C1 segment of cervical spinal cord (tissue), 14 donors: ENCODE measurements at regions not wholly inside any gene's neighbourhood (a gene's known extent, or its start where the extent isn't known, plus 50 kb on each side); places are given as distances from the start of the nearest gene placed in this dataset.

Source experiments
- DNase-seq, 14 donors: peaks; one replicate each; lab custom pipeline; 2025; lab: John Stamatoyannopoulos, UW

DNA sequence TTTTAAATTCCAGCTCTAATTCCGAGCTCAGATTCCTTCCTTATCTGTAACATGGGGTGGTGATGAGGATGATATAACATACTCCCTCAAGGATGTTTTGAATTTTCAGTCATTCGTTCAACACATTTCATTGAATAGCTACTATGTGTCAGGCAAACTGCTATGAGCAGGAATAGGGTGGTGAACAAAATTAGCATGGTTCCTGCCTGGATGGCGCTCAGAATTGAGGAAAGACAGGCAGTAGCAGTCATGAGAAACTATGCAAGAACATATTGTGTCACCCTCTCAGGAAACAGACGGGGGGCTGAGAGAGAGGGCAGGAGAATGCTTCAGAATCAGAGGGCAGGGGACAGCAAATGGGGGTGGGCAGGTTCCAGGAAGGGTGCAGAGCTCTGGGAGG is 265.2 kb downstream of the NSG2 start:
- DNase-seq, result no peak

DNA sequence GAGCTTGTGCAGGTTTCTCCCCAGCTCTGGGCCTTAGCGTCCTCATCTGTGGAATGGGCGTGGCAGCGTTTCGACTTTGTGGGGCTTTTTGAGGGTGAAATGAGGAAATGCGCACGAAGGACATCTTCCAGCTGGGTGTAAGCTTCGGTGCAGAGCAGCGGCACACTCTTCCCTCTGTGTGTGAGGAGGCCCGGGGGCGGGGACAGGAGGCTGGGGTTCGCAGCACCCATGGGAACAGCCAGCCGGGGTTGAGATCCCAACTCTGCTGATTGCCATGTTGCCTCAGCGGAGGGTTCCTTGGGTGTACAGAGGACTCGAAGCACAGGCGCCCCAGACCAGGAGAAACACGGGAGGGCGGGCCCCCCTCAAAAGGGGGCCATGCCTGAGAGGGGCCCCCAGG is 265.6 kb downstream of the NSG2 start:
- DNase-seq, result no peak

DNA sequence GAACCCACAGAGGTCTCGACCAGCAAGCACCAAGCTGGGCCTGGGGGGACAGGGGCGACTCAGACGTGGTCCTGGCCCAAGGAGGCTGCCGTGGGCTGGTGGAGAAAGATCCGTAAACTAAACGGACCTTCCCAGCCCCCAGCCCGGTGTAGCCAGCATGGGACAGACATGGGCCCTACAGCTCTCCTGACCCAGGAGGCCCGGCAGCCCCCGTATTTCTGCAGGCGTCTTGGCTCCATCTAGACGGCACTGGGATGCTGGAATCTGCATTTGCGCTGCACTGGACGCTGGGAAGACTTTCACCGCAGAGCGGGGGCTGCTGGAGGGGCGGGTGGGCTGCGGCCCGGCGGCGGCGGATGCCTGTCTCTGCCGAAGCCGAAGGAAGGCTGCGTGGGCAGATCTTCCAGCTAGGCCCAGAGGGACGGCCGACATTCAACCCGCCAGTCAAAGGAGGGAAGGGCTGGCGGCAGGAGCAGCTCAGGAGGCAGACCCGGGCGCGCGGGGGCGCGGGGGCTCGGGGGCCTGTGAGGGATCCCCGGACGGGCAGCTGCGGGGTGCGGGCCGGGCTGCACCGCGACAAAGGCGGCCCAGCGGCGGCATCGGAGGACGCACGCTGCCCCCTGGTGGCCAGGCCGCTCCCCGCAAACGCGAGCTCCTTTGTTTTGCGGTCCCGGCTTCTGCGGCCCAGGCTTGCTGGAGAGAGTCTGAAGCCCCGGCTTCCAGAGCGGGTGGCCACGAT is 266.2 kb downstream of the NSG2 start:
- DNase-seq, result peak in 12 of 14 donors; percentile 11 to 78 (median 56)

DNA sequence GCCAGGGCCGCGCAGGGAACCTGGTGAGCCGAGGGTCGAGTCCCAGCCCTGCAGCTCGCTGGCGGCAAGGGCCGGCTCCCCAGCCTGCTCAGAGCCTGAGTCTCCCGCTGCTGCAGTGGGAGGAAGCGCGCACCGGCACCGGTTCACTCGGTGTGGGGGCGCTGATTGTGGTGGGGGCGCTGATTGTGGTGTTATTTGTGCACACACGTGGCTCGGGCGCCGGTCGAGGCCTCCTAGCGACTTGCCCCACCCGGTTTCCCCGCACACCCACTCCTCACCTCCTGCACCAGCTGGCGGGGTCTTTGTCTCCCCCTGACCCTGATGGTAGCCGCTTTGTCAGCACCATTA is 266.7 kb downstream of the NSG2 start:
- DNase-seq, result no peak

DNA sequence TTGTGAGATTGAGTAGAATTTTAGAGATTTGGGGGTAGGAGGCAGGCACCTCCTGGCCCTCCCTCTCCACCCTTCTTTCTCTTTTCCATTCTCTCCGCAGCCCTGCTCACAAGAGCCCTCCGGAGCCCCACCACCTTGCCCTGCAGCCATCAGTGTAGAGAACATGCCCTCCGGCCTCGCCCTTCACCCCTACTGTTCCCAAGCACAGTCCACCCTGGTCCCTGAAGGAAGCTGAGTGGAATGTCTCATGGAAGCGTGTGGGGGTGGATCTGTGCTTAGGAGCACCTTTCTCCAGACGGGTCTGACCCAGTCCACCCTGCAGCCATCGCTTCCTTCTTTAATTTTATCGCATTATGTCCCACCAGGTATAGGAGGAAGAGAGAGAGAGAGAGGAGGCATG is 267.1 kb downstream of the NSG2 start:
- DNase-seq, result no peak

DNA sequence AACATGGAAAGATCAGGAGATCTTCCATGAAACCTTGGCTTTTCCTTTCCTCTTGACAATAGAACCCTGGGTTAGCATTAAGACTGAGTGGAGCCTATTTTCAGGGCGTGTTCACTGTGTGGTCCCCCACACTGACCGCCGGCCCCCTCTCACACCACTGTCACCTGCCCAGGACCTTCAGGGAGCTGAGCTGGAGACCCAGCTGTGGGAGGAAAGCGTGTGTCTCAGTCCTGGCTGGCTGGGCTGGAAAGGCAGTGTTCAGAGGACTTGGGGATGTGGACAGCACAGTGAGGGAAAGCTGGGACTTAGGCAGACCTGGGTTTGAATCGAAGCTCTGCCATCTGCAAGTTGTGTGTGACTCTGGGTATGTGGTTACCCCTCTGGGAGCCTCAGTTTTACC is 268.1 kb downstream of the NSG2 start:
- DNase-seq, result no peak

DNA sequence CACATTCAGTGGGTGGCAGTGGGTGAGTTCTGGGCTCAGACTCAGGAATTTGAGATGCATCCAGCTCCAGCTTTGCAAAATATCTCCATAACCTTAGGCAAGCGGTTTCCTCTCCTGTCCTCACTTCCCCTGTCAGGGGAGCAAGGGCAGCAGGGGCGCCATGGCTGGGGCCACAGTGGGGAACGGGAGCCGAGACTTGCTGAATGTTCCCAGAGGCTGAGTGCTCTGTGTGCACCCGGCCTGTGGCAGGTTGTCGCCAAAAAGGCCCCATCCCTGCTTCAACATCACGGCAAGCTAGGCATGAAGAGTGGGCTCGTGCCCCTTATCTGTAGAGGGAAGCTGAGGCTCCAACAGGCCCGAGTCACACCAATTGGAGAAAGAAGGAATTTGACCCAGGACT is 268.8 kb downstream of the NSG2 start:
- no peak for DNase-seq

DNA sequence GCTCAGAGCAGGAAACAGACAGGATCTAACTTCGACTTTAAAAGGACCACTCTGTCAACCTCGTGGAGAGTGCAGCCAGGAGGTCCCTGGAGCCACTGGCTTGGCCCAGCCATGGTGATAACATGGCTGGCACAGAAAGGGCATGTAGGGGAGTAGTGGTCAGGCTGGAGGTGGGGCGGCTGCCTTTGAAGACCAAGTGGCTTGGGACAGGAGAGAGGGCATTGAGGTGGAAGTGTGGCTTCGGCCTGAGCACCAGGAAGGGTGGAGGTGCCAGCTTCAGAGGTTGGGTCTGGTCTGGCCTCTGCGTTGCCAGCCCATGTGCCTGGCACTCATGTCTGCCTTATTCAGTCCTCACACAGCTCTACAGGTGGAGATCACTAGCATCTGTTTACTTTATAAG is 270.0 kb downstream of the NSG2 start:
- DNase-seq, result no peak

DNA sequence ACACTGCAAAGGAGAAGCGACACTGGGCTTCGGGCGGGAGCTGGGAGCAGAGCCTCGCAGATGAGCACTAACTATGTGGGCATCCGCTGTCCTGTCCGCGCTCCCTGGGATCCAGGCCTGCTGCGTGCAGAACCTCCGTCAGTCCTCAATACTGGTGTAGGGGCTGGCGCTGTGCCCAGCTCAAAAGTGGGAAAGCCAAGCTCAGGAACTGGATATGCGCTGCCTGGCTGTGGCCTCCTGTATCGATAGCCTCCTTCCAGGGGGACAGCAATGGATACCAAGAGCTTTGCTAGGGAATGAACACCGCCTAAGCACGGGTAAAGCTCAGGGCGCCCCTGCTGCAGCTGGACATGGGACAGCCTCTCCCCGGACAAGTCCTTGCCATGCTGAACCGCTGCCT is 270.4 kb downstream of the NSG2 start:
- no peak for DNase-seq

DNA sequence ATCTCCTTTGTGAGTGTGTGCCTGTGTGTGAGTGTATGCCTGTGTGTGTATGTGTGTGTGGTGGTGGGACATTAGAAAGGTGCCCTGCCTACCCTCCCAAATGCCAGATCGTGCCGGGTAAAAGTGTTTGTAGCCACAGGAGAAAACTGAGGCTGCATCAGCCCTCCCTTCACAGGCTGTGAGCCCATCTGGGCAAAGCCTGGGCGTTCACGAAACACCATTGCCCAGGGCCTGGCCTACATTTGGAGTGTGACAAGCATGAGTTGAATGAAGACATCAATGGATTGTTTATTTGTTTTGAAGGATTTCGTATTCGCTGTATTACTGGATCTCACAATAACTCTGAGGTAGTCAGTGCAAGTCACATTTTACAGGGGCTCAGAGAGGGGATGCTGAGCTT is 270.8 kb downstream of the NSG2 start:
- DNase-seq, result no peak

DNA sequence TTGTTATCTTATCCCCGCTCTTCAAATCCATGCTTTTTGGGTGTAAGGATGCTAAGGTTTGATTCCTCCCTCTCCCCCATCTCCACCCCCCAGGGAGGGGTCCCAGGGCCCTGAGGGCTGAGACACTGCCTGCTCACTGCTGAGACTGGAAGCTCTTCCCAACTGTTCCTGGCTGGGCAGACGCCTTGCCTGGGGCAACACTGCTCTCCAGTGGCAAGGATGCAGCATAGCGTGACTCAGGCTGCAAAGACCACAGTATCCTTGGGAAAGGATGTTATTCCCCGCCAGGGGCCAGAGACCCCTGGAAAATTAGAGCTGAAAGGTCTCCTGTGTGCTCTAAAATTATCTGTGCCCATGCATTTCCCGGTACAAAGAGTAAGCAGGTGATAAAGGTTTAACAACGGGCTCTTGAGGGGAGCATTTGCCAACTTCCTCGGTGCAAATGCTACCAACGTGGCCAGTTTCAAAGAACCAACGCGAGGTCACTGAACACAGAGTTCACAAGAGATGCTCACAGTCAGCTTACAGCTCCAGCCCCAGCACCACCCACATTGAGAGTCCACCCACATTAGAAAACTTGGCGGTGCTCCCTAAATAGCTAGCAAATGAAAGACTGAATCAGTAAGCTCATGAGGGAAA is 271.9 kb downstream of the NSG2 start:
- DNase-seq, result peak in 9 of 14 donors; percentile 4 to 41 (median 21)

DNA sequence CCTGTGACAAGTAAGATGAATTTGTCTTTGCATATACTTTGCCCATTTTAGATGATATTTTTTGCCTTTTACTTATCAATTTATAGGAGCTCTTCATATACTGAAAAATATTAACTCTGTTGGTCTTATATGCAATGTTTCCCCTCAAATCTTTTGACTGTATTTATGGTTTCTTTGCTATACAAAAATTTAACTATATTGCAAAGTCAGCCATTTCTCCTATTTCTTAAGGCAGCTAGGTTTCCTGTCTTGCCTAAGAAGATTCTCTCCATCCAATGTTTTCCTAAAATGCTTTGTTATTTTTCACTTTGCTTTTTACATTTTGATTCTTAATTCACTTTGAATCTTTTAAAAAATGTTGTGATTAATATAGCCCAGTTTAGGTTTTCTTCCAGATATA is 273.1 kb downstream of the NSG2 start:
- no peak for DNase-seq

DNA sequence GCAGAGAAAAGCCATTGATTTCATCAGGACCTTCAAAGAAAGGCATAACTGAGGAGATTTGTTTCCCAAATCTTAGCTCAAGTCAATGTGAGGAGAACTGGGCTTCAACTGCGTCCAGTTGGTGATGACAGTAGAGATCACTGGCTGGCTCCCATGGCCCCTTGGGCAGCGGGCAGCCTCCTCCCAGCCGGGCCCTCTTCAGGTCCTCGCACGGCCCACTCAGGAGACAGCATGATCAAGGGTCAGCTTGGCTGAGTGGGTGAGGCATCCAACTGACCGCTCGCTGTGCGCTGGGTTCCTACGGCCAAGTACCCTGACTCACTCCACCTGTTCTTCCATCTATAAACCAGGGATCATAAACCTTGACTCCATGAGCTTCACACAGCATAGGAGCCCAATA is 274.0 kb downstream of the NSG2 start:
- no peak for DNase-seq

DNA sequence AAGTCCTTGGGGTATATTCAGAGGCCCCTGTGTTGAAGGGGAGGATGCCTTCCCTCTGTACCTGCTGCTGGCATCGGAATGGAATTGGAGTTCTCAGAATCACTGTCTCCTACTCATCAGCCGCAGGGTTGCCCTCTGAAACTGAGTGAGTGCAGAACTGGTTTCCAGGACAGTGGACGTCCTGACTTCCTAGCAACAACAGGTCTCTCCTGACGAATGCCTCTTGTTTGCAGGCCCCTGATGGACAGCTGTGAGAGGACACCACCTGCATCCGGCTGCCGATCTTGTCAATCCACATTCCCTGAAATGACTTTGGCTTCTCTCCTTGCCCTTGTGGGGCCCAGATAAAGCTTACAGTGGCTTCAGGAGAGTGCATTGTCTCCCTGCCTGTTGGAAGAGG is 274.5 kb downstream of the NSG2 start:
- DNase-seq, result no peak

DNA sequence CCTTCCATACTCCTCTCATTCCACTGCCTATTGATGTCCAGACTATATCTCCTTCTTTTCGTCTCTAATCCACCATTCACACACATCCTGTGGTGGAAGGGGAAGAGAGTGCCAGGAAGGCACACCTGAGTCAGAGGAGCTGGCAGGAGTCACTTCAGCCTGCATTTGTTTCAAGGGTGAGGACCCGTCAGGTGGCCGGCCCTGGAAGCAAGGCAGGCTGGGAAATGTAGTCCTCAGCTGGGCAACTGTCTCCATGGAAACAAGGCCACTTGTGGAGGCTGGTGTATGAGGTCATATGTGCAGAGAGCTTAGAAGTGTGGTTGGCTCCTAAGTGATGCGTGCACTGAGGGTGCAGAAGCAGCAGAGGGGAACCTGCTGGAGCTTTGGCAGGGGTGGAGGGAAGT is 278.4 kb downstream of the NSG2 start:
- DNase-seq, result peak in 4 of 14 donors; percentile 3 to 87 (median 15)

DNA sequence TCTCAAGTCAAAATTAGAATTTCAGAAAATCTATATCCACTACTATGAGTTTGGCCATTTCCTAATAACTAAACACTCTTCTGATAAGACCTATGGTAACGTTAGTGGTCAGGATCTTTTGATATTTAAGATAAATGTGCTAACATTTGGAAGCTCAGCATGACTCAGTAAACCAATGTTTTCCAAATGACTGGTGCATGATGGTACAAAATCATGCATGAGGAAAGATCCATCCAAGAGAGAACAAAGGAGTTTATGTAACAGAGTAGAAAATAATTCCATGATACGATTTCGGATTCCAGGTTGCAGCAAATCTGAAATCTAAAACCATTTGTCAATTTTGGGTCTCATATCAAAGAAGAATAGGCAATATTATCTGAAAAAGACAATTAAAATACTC is 279.2 kb downstream of the NSG2 start:
- DNase-seq, result peak in 1 of 14 donors; percentile 31

DNA sequence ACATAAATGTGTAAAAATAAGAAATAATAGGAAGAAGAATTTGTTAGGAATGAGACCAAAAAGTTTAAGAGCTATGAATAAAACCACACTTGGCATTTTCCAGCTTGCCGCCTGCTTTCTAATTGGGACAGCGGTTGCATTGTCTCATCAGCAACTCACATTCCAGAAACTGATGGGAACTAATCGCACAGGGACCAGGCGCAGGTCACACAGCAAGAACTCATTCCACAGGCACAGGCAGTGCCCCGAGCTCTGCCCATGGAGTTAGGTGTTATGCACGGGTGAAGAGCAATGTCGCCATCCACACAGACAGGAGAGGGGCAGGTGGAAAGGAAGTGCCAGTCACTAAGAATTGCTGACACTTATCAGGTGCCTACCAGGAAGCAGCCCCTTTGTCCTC is 279.9 kb downstream of the NSG2 start:
- no peak for DNase-seq

DNA sequence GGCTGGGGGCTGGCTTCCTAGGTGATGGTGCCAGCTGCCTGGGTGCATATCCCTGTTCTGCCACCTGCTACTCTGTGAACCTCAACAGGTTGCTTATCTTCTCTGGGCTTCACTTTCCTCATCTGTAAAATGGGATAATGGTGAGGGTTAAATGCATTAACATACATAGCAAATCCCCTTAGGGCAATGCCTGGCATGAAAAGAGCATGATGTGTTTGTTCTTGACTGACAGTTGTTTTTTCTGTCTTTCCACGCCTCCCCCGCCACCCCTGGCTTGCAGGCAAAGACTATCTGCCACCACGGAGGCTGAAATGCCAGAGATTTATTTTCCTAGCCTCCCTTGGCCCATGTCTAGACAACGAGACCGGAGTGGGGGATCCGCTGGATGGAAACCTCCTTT is 280.5 kb downstream of the NSG2 start:
- no peak for DNase-seq

DNA sequence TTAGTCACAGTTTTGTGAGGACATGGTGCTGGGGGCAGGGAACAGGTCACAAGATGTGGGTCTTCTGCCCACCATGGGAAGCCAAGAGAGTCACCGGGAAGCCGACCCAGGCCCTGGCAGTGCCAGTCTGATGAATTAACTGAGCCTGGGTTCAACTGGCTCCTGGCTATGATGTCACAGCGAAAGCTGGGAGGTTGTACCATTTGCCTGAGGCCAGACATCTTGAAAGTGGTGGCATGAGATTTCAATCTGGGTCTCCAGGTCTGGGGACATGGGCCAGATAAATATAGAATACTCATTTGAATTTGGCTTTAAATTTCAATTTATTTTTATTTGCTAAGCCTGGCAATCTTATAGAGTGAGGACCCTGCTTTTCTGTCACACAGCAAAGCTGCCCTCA is 280.9 kb downstream of the NSG2 start:
- no peak for DNase-seq

DNA sequence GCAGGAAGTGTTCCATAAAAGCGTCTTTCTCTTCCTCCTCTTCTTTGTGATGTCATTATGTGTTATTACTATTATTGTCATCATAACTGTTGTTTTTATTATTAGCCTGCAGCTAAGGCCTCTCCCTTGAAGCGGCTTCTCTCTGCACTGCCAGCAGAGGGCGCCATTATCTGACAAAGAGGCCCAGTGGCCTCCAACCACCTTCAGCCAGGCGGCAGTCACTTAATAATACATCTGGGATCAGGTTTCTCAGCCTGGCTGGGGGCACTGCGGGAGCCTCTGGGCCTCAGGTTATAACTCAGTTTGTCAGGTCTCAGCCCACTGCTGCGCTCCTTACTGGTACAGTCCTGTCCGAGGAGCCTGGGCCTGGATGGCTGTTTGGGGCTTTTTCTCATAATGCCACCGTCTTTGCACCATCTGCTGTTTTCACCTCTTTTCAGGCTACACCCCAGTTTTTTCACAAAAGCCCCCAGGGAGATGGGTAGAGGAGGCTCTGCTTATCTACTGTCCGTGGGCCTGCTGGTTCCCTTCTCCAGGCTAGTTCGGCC is 281.9 kb downstream of the NSG2 start:
- peak in 1 of 14 donors; percentile 16 for DNase-seq

DNA sequence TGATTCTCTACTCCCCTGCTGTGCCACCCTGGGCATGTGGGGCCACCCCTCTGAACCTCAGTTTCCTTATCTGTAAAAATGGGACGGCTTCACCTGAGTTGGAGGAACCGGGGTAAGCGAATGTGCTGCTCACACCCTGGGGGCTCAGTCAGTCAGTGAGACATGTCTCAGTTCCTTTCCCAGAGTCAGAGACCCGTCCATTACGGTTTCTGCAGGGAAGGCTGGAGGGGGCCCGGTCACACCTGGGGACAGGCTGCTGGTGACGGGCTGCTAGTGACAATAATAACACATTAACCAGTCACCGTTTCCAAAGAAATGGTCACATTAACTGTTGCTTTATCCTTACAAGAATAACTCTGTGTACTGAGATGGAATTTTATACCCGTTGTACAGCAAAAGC is 282.4 kb downstream of the NSG2 start:
- DNase-seq, result no peak

DNA sequence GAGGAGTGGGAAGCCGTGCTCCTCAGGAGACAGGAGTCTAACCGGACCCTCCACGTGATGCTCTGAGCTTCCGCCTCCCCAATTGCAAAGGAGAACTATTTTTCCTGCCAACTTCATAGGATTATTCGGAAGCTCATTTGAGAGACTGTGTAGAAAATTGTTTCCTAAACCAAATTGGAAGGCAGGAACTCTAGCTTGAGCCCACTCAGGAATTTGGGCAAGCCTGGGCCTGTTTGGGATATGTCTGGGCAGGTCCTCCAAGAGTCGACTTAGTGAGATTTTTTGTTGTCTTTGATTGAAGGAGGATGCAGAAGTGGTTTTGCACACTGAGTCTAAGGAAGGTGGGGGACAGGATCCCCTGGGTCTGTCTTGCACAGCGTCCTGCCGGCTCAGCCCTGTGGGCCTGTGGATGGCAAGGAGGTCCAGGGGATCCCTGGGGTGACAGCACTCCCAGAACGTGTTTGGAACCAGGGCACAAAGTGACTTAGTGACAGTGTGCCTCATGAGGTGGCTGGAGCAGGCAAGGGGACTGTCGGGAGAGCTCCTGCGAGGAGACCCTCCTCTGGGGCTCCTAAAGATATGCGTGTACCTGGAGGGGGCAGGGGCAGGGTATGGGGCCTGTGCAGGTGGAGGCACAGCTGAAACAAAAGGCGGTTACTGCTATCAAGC is 283.3 kb downstream of the NSG2 start:
- DNase-seq, result no peak

DNA sequence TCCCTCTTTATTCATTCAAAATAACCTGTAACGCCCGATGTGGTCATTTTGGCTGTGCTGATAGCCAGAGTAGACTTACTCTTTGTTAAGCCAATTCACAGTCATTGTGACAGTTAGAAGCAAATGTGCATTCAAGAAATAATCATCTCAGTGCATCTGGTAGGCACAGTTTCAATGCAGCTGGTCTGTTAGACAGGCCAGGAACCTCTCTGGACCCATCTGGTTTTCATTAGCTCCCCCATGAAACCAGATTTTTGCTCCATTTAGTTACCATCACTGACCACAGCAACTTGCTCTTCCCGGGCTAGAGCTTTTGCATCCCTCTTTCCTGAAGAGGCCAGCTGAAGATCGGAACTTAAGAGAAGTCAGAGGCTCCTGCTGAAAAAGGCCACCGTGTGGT is 284.2 kb downstream of the NSG2 start:
- no peak for DNase-seq
